Type B pancreatic cell (in vitro differentiated cells): ENCODE measurements at regions not wholly inside any gene's neighbourhood (a gene's known extent, or its start where the extent isn't known, plus 50 kb on each side); places are given as distances from the start of the nearest gene placed in this dataset.

Experiments
- DNase-seq: peaks from one replicate; pipeline ENCODE4 v3.0.0; 2021; ENCODE audit warnings: mixed read lengths; ENCODE audit not compliant: unreplicated experiment; ENCODE audit errors: extremely low spot score
- H3K27ac Mint-ChIP-seq: 2 replicates; pipeline ENCODE4 v1.8.0; 2021; ENCODE audit warnings: mild to moderate bottlenecking, mixed read lengths
- H3K27me3 Mint-ChIP-seq: 2 replicates; pipeline ENCODE4 v1.8.0; 2021; ENCODE audit warnings: mixed read lengths
- H3K36me3 Mint-ChIP-seq: 2 replicates; pipeline ENCODE4 v1.8.0; 2021; ENCODE audit warnings: mixed read lengths
- H3K4me1 Mint-ChIP-seq: one replicate; pipeline ENCODE4 v1.8.0; 2021; ENCODE audit warnings: mixed read lengths; ENCODE audit not compliant: unreplicated experiment
- H3K4me3 Mint-ChIP-seq: 2 replicates; pipeline ENCODE4 v1.8.0; 2021; ENCODE audit warnings: mild to moderate bottlenecking, mixed read lengths
- H3K9me3 Mint-ChIP-seq: 2 replicates; pipeline ENCODE4 v1.8.0; 2021; ENCODE audit warnings: mixed read lengths
- CTCF ChIP-seq: fragments of 200-600 bp; sonication (generic); conservative IDR thresholded peaks from 2 replicates; pipeline ENCODE4 v1.5.0; 2021; ENCODE audit warnings: antibody characterized with exemption, mild to moderate bottlenecking

GRCh38 chr1:116255486-116256285, 117.4 kb upstream of the ATP1A1 start:
- no peak for TF ChIP-seq CTCF
- Mint-ChIP-seq H3K4me1 (peaks cover 21% of the 10 kb centered on the region), H3K36me3 (no peaks in the 10 kb centered on the region), H3K9me3 (no peaks in the 10 kb centered on the region), H3K27ac (no peak overlapping the region), H3K4me3 (no peak overlapping the region), H3K27me3 (no peaks in the 10 kb centered on the region)
- no peak for DNase-seq

DNA sequence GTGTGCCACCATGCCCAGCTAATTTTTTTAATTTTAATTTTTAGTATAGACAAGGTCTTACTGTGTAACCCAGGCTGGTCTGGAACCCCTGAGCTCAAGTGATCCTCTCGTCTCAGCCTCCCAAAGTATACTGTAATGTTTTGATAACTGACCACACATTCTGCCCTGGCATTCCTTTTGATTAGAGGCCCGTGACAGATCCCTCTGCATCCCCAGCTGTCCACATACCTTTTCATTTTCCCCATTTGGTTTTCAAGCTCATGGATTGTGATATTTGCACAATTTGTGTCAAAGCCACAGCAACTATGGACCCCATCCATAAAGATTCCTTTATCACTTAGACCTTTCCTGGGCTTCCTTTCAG, 116.8 kb upstream of the ATP1A1 start:
- H3K27me3 Mint-ChIP-seq: no peaks in the 10 kb centered on the region
- no peaks in the 10 kb centered on the region for H3K9me3 Mint-ChIP-seq
- H3K27ac Mint-ChIP-seq: no peak overlapping the region
- H3K4me1 Mint-ChIP-seq: peaks cover 27% of the 10 kb centered on the region
- H3K4me3 Mint-ChIP-seq: no peak overlapping the region
- TF ChIP-seq CTCF: no peak
- H3K36me3 Mint-ChIP-seq: no peaks in the 10 kb centered on the region
- DNase-seq: no peak

DNA sequence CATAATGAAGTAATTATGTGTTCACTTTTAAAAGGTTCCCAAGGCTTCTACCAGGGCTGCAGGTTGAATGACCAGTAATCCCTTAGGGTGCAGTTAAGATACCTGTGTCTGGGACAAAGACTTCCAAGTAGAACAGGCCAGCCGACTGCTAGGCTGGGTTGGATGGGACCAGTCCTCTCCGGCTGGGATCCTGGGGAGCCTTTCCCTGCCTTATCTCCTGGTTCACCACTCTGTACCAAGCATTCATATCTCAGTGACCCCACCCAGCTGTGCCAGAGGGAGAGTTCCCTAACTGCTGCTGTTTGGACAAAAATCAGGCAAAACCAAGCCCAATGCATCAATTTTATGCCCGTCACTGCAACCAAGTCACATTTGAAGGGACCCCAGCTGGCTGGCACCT, 116.2 kb upstream of the ATP1A1 start:
- no peak for DNase-seq
- H3K36me3 Mint-ChIP-seq: no peaks in the 10 kb centered on the region
- H3K27ac Mint-ChIP-seq: no peak overlapping the region
- no peaks in the 10 kb centered on the region for H3K9me3 Mint-ChIP-seq
- H3K4me3 Mint-ChIP-seq: no peak overlapping the region
- H3K4me1 Mint-ChIP-seq: peaks cover 28% of the 10 kb centered on the region
- no peak for TF ChIP-seq CTCF
- no peaks in the 10 kb centered on the region for H3K27me3 Mint-ChIP-seq

GRCh38 chr1:116257341-116257767, 115.7 kb upstream of the ATP1A1 start:
- Mint-ChIP-seq H3K9me3 (no peaks in the 10 kb centered on the region), H3K36me3 (no peaks in the 10 kb centered on the region), H3K27ac (no peak overlapping the region), H3K4me1 (peaks cover 28% of the 10 kb centered on the region), H3K27me3 (no peaks in the 10 kb centered on the region), H3K4me3 (no peak overlapping the region)
- DNase-seq: no peak
- no peak for TF ChIP-seq CTCF

- TF ChIP-seq CTCF: no peak
- Mint-ChIP-seq H3K4me3 (no peak overlapping the region), H3K27ac (no peak overlapping the region), H3K27me3 (no peaks in the 10 kb centered on the region), H3K4me1 (peaks cover 28% of the 10 kb centered on the region), H3K36me3 (no peaks in the 10 kb centered on the region), H3K9me3 (no peaks in the 10 kb centered on the region)
- no peak for DNase-seq
Measured at GRCh38 chr1:116257836-116258235, 115.2 kb upstream of the ATP1A1 start.
